ENCODE measurements at regions not wholly inside any gene's neighbourhood (a gene's known extent, or its start where the extent isn't known, plus 50 kb on each side); places are given as distances from the start of the nearest gene placed in this dataset.
"Not testable (repeated sequence)": the region's sequence is repeated elsewhere in the genome, so short reads cannot be mapped to it uniquely, and the experiment has no call there.

- Mint-ChIP-seq H3K27ac (no peak overlapping the region), H3K27me3 (peaks cover 9% of the 10 kb centered on the region), H3K4me1 (ENCODE audit: low read depth) (no peaks in the 10 kb centered on the region), H3K36me3 (no peaks in the 10 kb centered on the region), H3K4me3 (no peak overlapping the region), H3K9me3 (ENCODE audit: low read depth) (no peaks in the 10 kb centered on the region)
Observed at GRCh38 chr20:24842274-24842917, 106.7 kb upstream of the CST7 start.

- Mint-ChIP-seq H3K4me3 (no peak overlapping the region), H3K9me3 (ENCODE audit: low read depth) (no peaks in the 10 kb centered on the region), H3K27me3 (peaks cover 11% of the 10 kb centered on the region), H3K27ac (no peak overlapping the region), H3K36me3 (peaks cover under 1% of the 10 kb centered on the region), H3K4me1 (ENCODE audit: low read depth) (no peaks in the 10 kb centered on the region)
Observed at GRCh38 chr20:24842918-24843715, 106.0 kb upstream of the CST7 start.

GRCh38 chr20:24850176-24850575, 98.9 kb upstream of the CST7 start:
- Mint-ChIP-seq H3K36me3 (peaks cover 5% of the 10 kb centered on the region), H3K4me1 (ENCODE audit: low read depth) (no peaks in the 10 kb centered on the region), H3K27me3 (peaks cover 12% of the 10 kb centered on the region), H3K4me3 (no peak overlapping the region), H3K9me3 (ENCODE audit: low read depth) (peaks cover 10% of the 10 kb centered on the region), H3K27ac (no peak overlapping the region)

GRCh38 chr20:24851346-24852019, 97.6 kb upstream of the CST7 start:
- Mint-ChIP-seq H3K27me3 (peaks cover 12% of the 10 kb centered on the region), H3K9me3 (ENCODE audit: low read depth) (peaks cover 11% of the 10 kb centered on the region), H3K4me3 (no peak overlapping the region), H3K36me3 (peaks cover 5% of the 10 kb centered on the region), H3K4me1 (ENCODE audit: low read depth) (peaks cover 4% of the 10 kb centered on the region), H3K27ac (no peak overlapping the region)

GRCh38 chr20:24853916-24854315, 95.2 kb upstream of the CST7 start:
- no peak overlapping the region for H3K4me3 Mint-ChIP-seq
- no peak overlapping the region for H3K27ac Mint-ChIP-seq
- H3K27me3 Mint-ChIP-seq, result peaks cover 9% of the 10 kb centered on the region
- H3K4me1 Mint-ChIP-seq (ENCODE audit: low read depth), result peaks cover 24% of the 10 kb centered on the region
- H3K9me3 Mint-ChIP-seq (ENCODE audit: low read depth), result peaks cover 11% of the 10 kb centered on the region
- peaks cover 3% of the 10 kb centered on the region for H3K36me3 Mint-ChIP-seq

GRCh38 chr20:24855848-24856247, 93.2 kb upstream of the CST7 start:
- H3K36me3 Mint-ChIP-seq, result no peaks in the 10 kb centered on the region
- peaks cover 2% of the 10 kb centered on the region for H3K27me3 Mint-ChIP-seq
- H3K27ac Mint-ChIP-seq, result no peak overlapping the region
- no peak overlapping the region for H3K4me3 Mint-ChIP-seq
- peaks cover 37% of the 10 kb centered on the region for H3K4me1 Mint-ChIP-seq (ENCODE audit: low read depth)
- H3K9me3 Mint-ChIP-seq (ENCODE audit: low read depth), result peaks cover 5% of the 10 kb centered on the region

- not testable (repeated sequence) for H3K9me3 Mint-ChIP-seq (ENCODE audit: low read depth); H3K27ac Mint-ChIP-seq; H3K27me3 Mint-ChIP-seq; H3K4me3 Mint-ChIP-seq; H3K36me3 Mint-ChIP-seq
- peaks cover 37% of the 10 kb centered on the region for H3K4me1 Mint-ChIP-seq (ENCODE audit: low read depth)
Observed at GRCh38 chr20:24858500-24858899, 90.6 kb upstream of the CST7 start.

- Mint-ChIP-seq H3K36me3 (peaks cover 5% of the 10 kb centered on the region), H3K27ac (no peak overlapping the region), H3K4me1 (ENCODE audit: low read depth) (peaks cover 37% of the 10 kb centered on the region), H3K4me3 (no peak overlapping the region), H3K9me3 (ENCODE audit: low read depth) (peaks cover 12% of the 10 kb centered on the region), H3K27me3 (no peaks in the 10 kb centered on the region)
Observed at GRCh38 chr20:24859539-24859938, 89.5 kb upstream of the CST7 start.

GRCh38 chr20:24862186-24862585, 86.9 kb upstream of the CST7 start:
- H3K4me1 Mint-ChIP-seq (ENCODE audit: low read depth), result peaks cover 28% of the 10 kb centered on the region
- H3K4me3 Mint-ChIP-seq, result no peak overlapping the region
- peaks cover 6% of the 10 kb centered on the region for H3K36me3 Mint-ChIP-seq
- peaks cover 11% of the 10 kb centered on the region for H3K9me3 Mint-ChIP-seq (ENCODE audit: low read depth)
- peaks cover 2% of the 10 kb centered on the region for H3K27me3 Mint-ChIP-seq
- no peak overlapping the region for H3K27ac Mint-ChIP-seq

- Mint-ChIP-seq H3K9me3 (ENCODE audit: low read depth) (peaks cover 11% of the 10 kb centered on the region), H3K36me3 (peaks cover 6% of the 10 kb centered on the region), H3K27me3 (peaks cover 2% of the 10 kb centered on the region), H3K27ac (no peak overlapping the region), H3K4me1 (ENCODE audit: low read depth) (peaks cover 24% of the 10 kb centered on the region), H3K4me3 (no peak overlapping the region)
Observed at GRCh38 chr20:24862606-24863005, 86.5 kb upstream of the CST7 start.

- Mint-ChIP-seq H3K9me3 (ENCODE audit: low read depth) (peaks cover 11% of the 10 kb centered on the region), H3K27me3 (peaks cover 2% of the 10 kb centered on the region), H3K27ac (no peak overlapping the region), H3K36me3 (peaks cover 6% of the 10 kb centered on the region), H3K4me3 (no peak overlapping the region), H3K4me1 (ENCODE audit: low read depth) (peaks cover 18% of the 10 kb centered on the region)
Observed at GRCh38 chr20:24863356-24863755, 85.7 kb upstream of the CST7 start.

- H3K27me3 Mint-ChIP-seq, result peaks cover 2% of the 10 kb centered on the region
Observed at GRCh38 chr20:24866008-24866407, 83.1 kb upstream of the CST7 start.

GRCh38 chr20:24866742-24867141, 82.3 kb upstream of the CST7 start:
- H3K4me1 Mint-ChIP-seq (ENCODE audit: low read depth), result no peaks in the 10 kb centered on the region
- no peak overlapping the region for H3K27ac Mint-ChIP-seq
- peaks cover 2% of the 10 kb centered on the region for H3K27me3 Mint-ChIP-seq
- peaks cover 11% of the 10 kb centered on the region for H3K9me3 Mint-ChIP-seq (ENCODE audit: low read depth)
- no peak overlapping the region for H3K4me3 Mint-ChIP-seq
- H3K36me3 Mint-ChIP-seq, result peaks cover 6% of the 10 kb centered on the region

More at GRCh38 chr20:24866008-24866407, 83.1 kb upstream of the CST7 start:
- Mint-ChIP-seq H3K9me3 (ENCODE audit: low read depth) (peaks cover 11% of the 10 kb centered on the region), H3K27ac (no peak overlapping the region), H3K4me3 (no peak overlapping the region), H3K4me1 (ENCODE audit: low read depth) (no peaks in the 10 kb centered on the region), H3K36me3 (peaks cover 6% of the 10 kb centered on the region)

- H3K36me3 Mint-ChIP-seq, result peaks cover 6% of the 10 kb centered on the region
- H3K4me3 Mint-ChIP-seq, result no peak overlapping the region
- no peak overlapping the region for H3K27ac Mint-ChIP-seq
Observed at GRCh38 chr20:24867556-24867955, 81.5 kb upstream of the CST7 start.

GRCh38 chr20:24868396-24868927, 80.6 kb upstream of the CST7 start:
- Mint-ChIP-seq H3K36me3 (peaks cover 6% of the 10 kb centered on the region), H3K9me3 (ENCODE audit: low read depth) (peaks cover 11% of the 10 kb centered on the region), H3K27me3 (peaks cover 4% of the 10 kb centered on the region), H3K27ac (no peak overlapping the region), H3K4me3 (no peak overlapping the region), H3K4me1 (ENCODE audit: low read depth) (no peaks in the 10 kb centered on the region)

More at GRCh38 chr20:24867556-24867955, 81.5 kb upstream of the CST7 start:
- no peaks in the 10 kb centered on the region for H3K4me1 Mint-ChIP-seq (ENCODE audit: low read depth)
- peaks cover 4% of the 10 kb centered on the region for H3K27me3 Mint-ChIP-seq
- H3K9me3 Mint-ChIP-seq (ENCODE audit: low read depth), result peaks cover 11% of the 10 kb centered on the region

Measured in activated naive CD8-positive, alpha-beta T cell (primary cell).